ENCODE measurements at regions not wholly inside any gene's neighbourhood (a gene's known extent, or its start where the extent isn't known, plus 50 kb on each side); places are given as distances from the start of the nearest gene placed in this dataset.

- peaks cover 7% of the 10 kb centered on the region for H3K36me3 Mint-ChIP-seq (ENCODE audit: low read depth)
- no peak for TF ChIP-seq CTCF (conservative IDR thresholded peaks at IDR 0.05)
- H3K9me3 Mint-ChIP-seq: peaks cover 3% of the 10 kb centered on the region
- H3K27me3 Mint-ChIP-seq (ENCODE audit: low read depth): no peaks in the 10 kb centered on the region
- no peak overlapping the region for H3K27ac Mint-ChIP-seq (ENCODE audit: unreplicated experiment)
- no peak for DNase-seq (ENCODE audit: low read depth, low spot score)
- H3K4me3 Mint-ChIP-seq: no peak overlapping the region
- no peaks in the 10 kb centered on the region for H3K4me1 Mint-ChIP-seq
Measured at GRCh38 chr13:40863723-40864122, 74.3 kb downstream of the SLC25A15 start.

- no peaks in the 10 kb centered on the region for H3K27me3 Mint-ChIP-seq (ENCODE audit: low read depth)
- TF ChIP-seq CTCF (conservative IDR thresholded peaks at IDR 0.05): no peak
- H3K4me1 Mint-ChIP-seq: no peaks in the 10 kb centered on the region
- H3K9me3 Mint-ChIP-seq: peaks cover 20% of the 10 kb centered on the region
- H3K27ac Mint-ChIP-seq (ENCODE audit: unreplicated experiment): no peak overlapping the region
- DNase-seq (ENCODE audit: low read depth, low spot score): no peak
- peaks cover 70% of the 10 kb centered on the region for H3K36me3 Mint-ChIP-seq (ENCODE audit: low read depth)
- H3K4me3 Mint-ChIP-seq: no peak overlapping the region
Measured at GRCh38 chr13:40874138-40874779, 84.8 kb downstream of the SLC25A15 start.

- peaks cover 20% of the 10 kb centered on the region for H3K9me3 Mint-ChIP-seq
- H3K4me3 Mint-ChIP-seq: no peak overlapping the region
- H3K27me3 Mint-ChIP-seq (ENCODE audit: low read depth): no peaks in the 10 kb centered on the region
- no peak for TF ChIP-seq CTCF (conservative IDR thresholded peaks at IDR 0.05)
- H3K27ac Mint-ChIP-seq (ENCODE audit: unreplicated experiment): no peak overlapping the region
- DNase-seq (ENCODE audit: low read depth, low spot score): no peak
- peaks cover 76% of the 10 kb centered on the region for H3K36me3 Mint-ChIP-seq (ENCODE audit: low read depth)
- no peaks in the 10 kb centered on the region for H3K4me1 Mint-ChIP-seq
Measured at GRCh38 chr13:40875044-40875443, 85.6 kb downstream of the SLC25A15 start.

GRCh38 chr13:40875583-40875982 lies 86.2 kb downstream of the SLC25A15 start:
- Mint-ChIP-seq H3K36me3 (ENCODE audit: low read depth) (peaks cover 77% of the 10 kb centered on the region), H3K4me1 (no peaks in the 10 kb centered on the region), H3K9me3 (peaks cover 22% of the 10 kb centered on the region), H3K27me3 (ENCODE audit: low read depth) (no peaks in the 10 kb centered on the region), H3K27ac (ENCODE audit: unreplicated experiment) (no peak overlapping the region), H3K4me3 (no peak overlapping the region)
- DNase-seq (ENCODE audit: low read depth, low spot score): no peak
- TF ChIP-seq CTCF (conservative IDR thresholded peaks at IDR 0.05): no peak

- Mint-ChIP-seq H3K36me3 (ENCODE audit: low read depth) (peaks cover 79% of the 10 kb centered on the region), H3K4me1 (no peaks in the 10 kb centered on the region), H3K27me3 (ENCODE audit: low read depth) (no peaks in the 10 kb centered on the region), H3K4me3 (no peak overlapping the region), H3K27ac (ENCODE audit: unreplicated experiment) (no peak overlapping the region), H3K9me3 (peaks cover 22% of the 10 kb centered on the region)
- no peak for TF ChIP-seq CTCF (conservative IDR thresholded peaks at IDR 0.05)
- DNase-seq (ENCODE audit: low read depth, low spot score): no peak
Measured at GRCh38 chr13:40876020-40876738, 86.8 kb downstream of the SLC25A15 start.

All from neural crest cell (in vitro differentiated cells).